K562 (cell line): ENCODE measurements at regions not wholly inside any gene's neighbourhood (a gene's known extent, or its start where the extent isn't known, plus 50 kb on each side); places are given as distances from the start of the nearest gene placed in this dataset.

Experiments
- ATAC-seq: fragments of 200-7000 bp; cut with Tn5 transposase; 3 replicates; pipeline ENCODE4 v1.9.1; 2020; ENCODE audit warnings: moderate library complexity
- BruUV-seq: library from RNA; stranded (reverse); fragments of 400-500 nt; replicated peaks from 2 replicates; lab custom pipeline; 2021; lab: Mats Ljungman, UMichigan
- CTCF ChIA-PET: fragments of 300-600 bp; formaldehyde crosslinking; extraction: SDS; loops from one replicate; lab custom pipeline; 2021; ENCODE audit warnings: low intra/inter-chr PET ratio; lab: Yijun Ruan, JAX
- POLR2A ChIA-PET: fragments of 300-600, 350-650 bp; sonication (Branson Sonifier 250); formaldehyde crosslinking; extraction: SDS; loops from one replicate; lab custom pipeline; 2021; ENCODE audit warnings: antibody characterized with exemption, inconsistent platforms; lab: Yijun Ruan, JAX
- DNase-seq, 4 experiments: peaks; one replicate each; pipeline versions ENCODE4 v3.0.0 to v3.0.0-alpha.2; 2011 to 2018; ENCODE audit warnings: low spot score in 3 of 4, mixed read lengths in 3 of 4; ENCODE audit errors: extremely low read depth in 1 of 4
- FAIRE-seq: peaks from 2 replicates; lab custom pipeline; 2011; peaks lifted over from hg19 to GRCh38; lab: Jason Lieb, UNC
- H2AFZ ChIP-seq: 2 replicates; pipeline ENCODE4 v1.6.0; 2011; ENCODE audit warnings: low read depth, low read length, control low read depth, inconsistent platforms
- H3K27ac ChIP-seq: fragments of 200-600 bp; 3 replicates; pipeline ENCODE4 v1.8.0; 2011; ENCODE audit warnings: low read depth, mild to moderate bottlenecking, control low read depth, inconsistent platforms, low read length, moderate library complexity, mixed read lengths; ENCODE audit errors: extremely low read depth
- H3K27me3 ChIP-seq, 2 experiments: fragments of 300-600 bp in 1 of 2; 2 replicates in 1 of 2; 3 replicates in 1 of 2; pipeline versions ENCODE4 v1.6.0 to v1.8.0; 2011; ENCODE audit warnings: inconsistent platforms in 2 of 2, low read length in 2 of 2, mild to moderate bottlenecking in 1 of 2, mixed read lengths in 1 of 2, moderate library complexity in 1 of 2; ENCODE audit not compliant: control insufficient read depth in 2 of 2, insufficient read depth in 2 of 2
- H3K36me3 ChIP-seq: fragments of 300-600 bp; 3 replicates; pipeline ENCODE4 v1.8.0; 2011; ENCODE audit warnings: mild to moderate bottlenecking, low read length, inconsistent platforms; ENCODE audit not compliant: control insufficient read depth, insufficient read depth
- H3K4me1 ChIP-seq, 2 experiments: fragments of 200-600 bp in 1 of 2; replicated peaks in 1 of 2; 2 replicates in 1 of 2; 3 replicates in 1 of 2; pipeline versions ENCODE4 v1.5.1 to v1.8.0; 2011; ENCODE audit warnings: inconsistent platforms in 2 of 2, low read length in 2 of 2, mild to moderate bottlenecking in 1 of 2, mixed read lengths in 1 of 2, moderate library complexity in 1 of 2; ENCODE audit not compliant: control insufficient read depth in 2 of 2, insufficient read depth in 2 of 2
- H3K4me2 ChIP-seq: 2 replicates; pipeline ENCODE4 v1.6.1; 2011; ENCODE audit warnings: low read length, control low read depth, inconsistent platforms, mixed read lengths; ENCODE audit not compliant: insufficient read depth
- H3K4me3 ChIP-seq: fragments of 200-600 bp; sonication (generic), shearing (Covaris generic); 2 replicates; pipeline ENCODE4 v1.5.1; 2016; ENCODE audit warnings: control low read depth, inconsistent platforms
- H3K79me2 ChIP-seq: fragments of 200-600 bp; 3 replicates; pipeline ENCODE4 v1.8.0; 2011; ENCODE audit warnings: low read length, inconsistent platforms; ENCODE audit not compliant: control insufficient read depth, insufficient read depth
- H3K9ac ChIP-seq, 2 experiments: 2 replicates each; pipeline versions ENCODE4 v1.6.0 to v1.6.1; 2011; ENCODE audit warnings: low read depth in 2 of 2, low read length in 2 of 2, control low read depth in 1 of 2, inconsistent platforms in 1 of 2, mild to moderate bottlenecking in 1 of 2, mixed read lengths in 1 of 2; ENCODE audit not compliant: insufficient read depth in 1 of 2
- H3K9me1 ChIP-seq: one replicate; pipeline ENCODE4 v1.6.0; 2011; ENCODE audit warnings: inconsistent platforms, mild to moderate bottlenecking, low read length, moderate library complexity; ENCODE audit not compliant: control insufficient read depth, insufficient read depth
- H3K9me3 ChIP-seq: replicated peaks from 2 replicates; pipeline ENCODE4 v1.5.1; 2011; ENCODE audit warnings: low read depth, low read length, inconsistent platforms; ENCODE audit not compliant: control insufficient read depth, insufficient read depth
- H4K20me1 ChIP-seq: replicated peaks from 2 replicates; pipeline ENCODE4 v1.6.1; 2011; ENCODE audit warnings: low read length, inconsistent platforms, mixed read lengths; ENCODE audit not compliant: control insufficient read depth, insufficient read depth
- EWSR1 ChIP-seq: fragments of 450-650 bp; IDR thresholded peaks from 2 replicates; pipeline ENCODE4 v1.6.1; 2018; ENCODE audit warnings: borderline replicate concordance, mild to moderate bottlenecking, low read depth, moderate library complexity; ENCODE audit not compliant: partially characterized antibody
- HNRNPH1 ChIP-seq: fragments of 200-400 bp; formaldehyde crosslinking; optimal IDR thresholded peaks from 2 replicates; pipeline ENCODE3; 2017; ENCODE audit warnings: low read depth, mild to moderate bottlenecking, low read length, moderate library complexity
- KAT8 ChIP-seq: fragments of 450-650 bp; IDR thresholded peaks from 2 replicates; pipeline ENCODE4 v1.6.1; 2016; ENCODE audit warnings: low read depth, mild to moderate bottlenecking
- LCOR ChIP-seq: sonication (generic); formaldehyde crosslinking; IDR thresholded peaks from 2 replicates; pipeline ENCODE4 v1.8.0; 2022; ENCODE audit warnings: mild to moderate bottlenecking, missing genetic modification reagents
- PPARD ChIP-seq: fragments of 250-450 bp; sonication (Bioruptor Pico); IDR thresholded peaks from 2 replicates; pipeline ENCODE4 v1.8.0; 2022; ENCODE audit warnings: inconsistent platforms, mild to moderate bottlenecking, moderate library complexity
- PRMT5 ChIP-seq: sonication (generic); formaldehyde crosslinking; IDR thresholded peaks from 2 replicates; pipeline ENCODE4 v1.5.0; 2020; ENCODE audit warnings: missing genetic modification reagents
- PTTG1 ChIP-seq: fragments of 450-650 bp; IDR thresholded peaks from 2 replicates; pipeline ENCODE4 v1.6.1; 2016; ENCODE audit warnings: low read depth, mild to moderate bottlenecking, missing genetic modification characterization, missing compliant biosample characterization
- ZNF436 ChIP-seq: fragments of 250-450, 450-650 bp; sonication (Bioruptor Pico); formaldehyde crosslinking; IDR thresholded peaks from 2 replicates; pipeline ENCODE4 v1.7.0; 2020; ENCODE audit warnings: mild to moderate bottlenecking
- ZNF764 ChIP-seq: fragments of 250-450 bp; sonication (Bioruptor Pico); IDR thresholded peaks from 2 replicates; pipeline ENCODE4 v1.4.0; 2020; ENCODE audit warnings: low read depth, mild to moderate bottlenecking, moderate library complexity
- WGBS: fragments of 100-300 bp; shearing (Covaris generic); methylation state at CpG from one replicate; pipeline ENCODE4 v1.1.6; 2016; ENCODE audit warnings: low coverage, mixed read lengths; ENCODE audit not compliant: insufficient coverage; ENCODE audit errors: missing lambda C conversion rate; 5-methylcytosine and 5-hydroxymethylcytosine counted together
- in situ Hi-C: fragments of 300-500 bp; cut with MboI; formaldehyde crosslinking; loops from 4 replicates; pipeline ENCODE4 v1.15.0; 2018; ENCODE audit warnings: inconsistent platforms, mixed read lengths
- intact Hi-C: fragments of 100-400 bp; cut with micrococcal nuclease; formaldehyde crosslinking; loops from 2 replicates; pipeline ENCODE4 v1.14.2; 2022
- TF ChIP-seq, protein P1 (sequence below): IDR thresholded peaks from 2 replicates; pipeline ENCODE4 v1.6.1; 2014; ENCODE audit warnings: antibody characterized with exemption
- TF ChIP-seq, protein P2 (sequence below): fragments of 250-450 bp; sonication (Bioruptor Pico); IDR thresholded peaks from 2 replicates; pipeline ENCODE4 v1.4.0; 2020; ENCODE audit warnings: mild to moderate bottlenecking, moderate library complexity, borderline replicate concordance
- TF ChIP-seq, protein P3 (sequence below): sonication (generic); formaldehyde crosslinking; IDR thresholded peaks from 2 replicates; pipeline ENCODE4 v1.8.1; 2023; ENCODE audit warnings: mild to moderate bottlenecking, missing genetic modification reagents
- TF ChIP-seq, protein P4 (sequence below): fragments of 250-450 bp; sonication (Bioruptor Pico); IDR thresholded peaks from 2 replicates; pipeline ENCODE4 v1.8.0; 2022; ENCODE audit warnings: inconsistent platforms

DNA sequence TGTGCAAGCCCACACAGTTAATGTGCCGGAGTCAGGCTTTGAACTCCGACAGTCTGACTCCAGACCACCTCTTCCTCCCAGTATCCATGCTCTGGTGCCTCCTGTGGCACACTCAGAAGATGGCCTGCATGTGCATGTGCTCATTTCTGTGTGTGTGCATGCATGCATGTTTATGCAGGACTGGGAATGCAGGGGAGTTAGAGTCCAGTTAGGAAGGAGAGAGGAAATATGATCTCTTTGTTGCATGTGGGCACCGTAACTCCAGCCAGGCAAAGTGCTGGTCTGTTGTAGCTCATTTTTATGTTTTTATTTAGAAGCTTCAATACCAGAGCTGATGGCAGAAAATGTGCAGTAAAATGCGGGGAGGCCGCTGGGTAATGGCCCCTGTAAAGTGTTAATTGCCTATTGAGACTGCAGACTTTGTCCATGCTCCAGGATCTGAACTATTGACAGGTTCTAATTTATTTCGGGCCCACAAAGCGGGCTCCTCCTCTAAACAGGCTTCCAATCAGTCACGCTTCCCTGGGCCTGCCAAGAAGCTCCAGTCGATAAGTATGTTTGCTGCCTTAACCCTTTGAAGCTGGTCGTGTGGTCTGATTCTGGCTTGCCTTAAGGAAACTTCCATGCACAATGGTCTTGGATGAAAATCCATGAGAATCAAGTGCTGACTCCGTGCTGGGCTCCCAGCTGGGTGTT, 248.3 kb downstream of the DHX35 start:
- Histone ChIP-seq H3K4me3 (no peak overlapping the region), H3K9me3 (no peaks in the 10 kb centered on the region), H3K4me1 (no peaks in the 10 kb centered on the region), H3K27ac (no peak overlapping the region), H4K20me1 (no peaks in the 10 kb centered on the region), H3K9me1 (no peaks in the 10 kb centered on the region), H3K27me3 (0 out of 5 replicates have a peak, but pooled peaks cover 0 to 6% of the 10 kb centered on the region in 2 experiments), H3K79me2 (no peaks in the 10 kb centered on the region)
- POLR2A ChIA-PET: no interaction called here
- no TSS peak for BruUV-seq
- no peak for FAIRE-seq
- TF ChIP-seq PRMT5 (CRISPR knock-in tag) (no peak), HNRNPH1 (no peak), ZNF764 (no peak), PPARD (CRISPR knock-in tag) (no peak), EWSR1 (no peak), KAT8 (no peak), ZNF436 (CRISPR knock-in tag) (no peak), PTTG1 (tag) (no peak), LCOR (no peak)
- TF ChIP-seq, protein P1, sequence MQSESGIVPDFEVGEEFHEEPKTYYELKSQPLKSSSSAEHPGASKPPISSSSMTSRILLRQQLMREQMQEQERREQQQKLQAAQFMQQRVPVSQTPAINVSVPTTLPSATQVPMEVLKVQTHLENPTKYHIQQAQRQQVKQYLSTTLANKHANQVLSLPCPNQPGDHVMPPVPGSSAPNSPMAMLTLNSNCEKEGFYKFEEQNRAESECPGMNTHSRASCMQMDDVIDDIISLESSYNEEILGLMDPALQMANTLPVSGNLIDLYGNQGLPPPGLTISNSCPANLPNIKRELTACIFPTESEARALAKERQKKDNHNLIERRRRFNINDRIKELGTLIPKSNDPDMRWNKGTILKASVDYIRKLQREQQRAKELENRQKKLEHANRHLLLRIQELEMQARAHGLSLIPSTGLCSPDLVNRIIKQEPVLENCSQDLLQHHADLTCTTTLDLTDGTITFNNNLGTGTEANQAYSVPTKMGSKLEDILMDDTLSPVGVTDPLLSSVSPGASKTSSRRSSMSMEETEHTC: no peak
- TF ChIP-seq, protein P2, sequence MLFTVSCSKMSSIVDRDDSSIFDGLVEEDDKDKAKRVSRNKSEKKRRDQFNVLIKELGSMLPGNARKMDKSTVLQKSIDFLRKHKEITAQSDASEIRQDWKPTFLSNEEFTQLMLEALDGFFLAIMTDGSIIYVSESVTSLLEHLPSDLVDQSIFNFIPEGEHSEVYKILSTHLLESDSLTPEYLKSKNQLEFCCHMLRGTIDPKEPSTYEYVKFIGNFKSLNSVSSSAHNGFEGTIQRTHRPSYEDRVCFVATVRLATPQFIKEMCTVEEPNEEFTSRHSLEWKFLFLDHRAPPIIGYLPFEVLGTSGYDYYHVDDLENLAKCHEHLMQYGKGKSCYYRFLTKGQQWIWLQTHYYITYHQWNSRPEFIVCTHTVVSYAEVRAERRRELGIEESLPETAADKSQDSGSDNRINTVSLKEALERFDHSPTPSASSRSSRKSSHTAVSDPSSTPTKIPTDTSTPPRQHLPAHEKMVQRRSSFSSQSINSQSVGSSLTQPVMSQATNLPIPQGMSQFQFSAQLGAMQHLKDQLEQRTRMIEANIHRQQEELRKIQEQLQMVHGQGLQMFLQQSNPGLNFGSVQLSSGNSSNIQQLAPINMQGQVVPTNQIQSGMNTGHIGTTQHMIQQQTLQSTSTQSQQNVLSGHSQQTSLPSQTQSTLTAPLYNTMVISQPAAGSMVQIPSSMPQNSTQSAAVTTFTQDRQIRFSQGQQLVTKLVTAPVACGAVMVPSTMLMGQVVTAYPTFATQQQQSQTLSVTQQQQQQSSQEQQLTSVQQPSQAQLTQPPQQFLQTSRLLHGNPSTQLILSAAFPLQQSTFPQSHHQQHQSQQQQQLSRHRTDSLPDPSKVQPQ: no peak
- TF ChIP-seq, protein P3, sequence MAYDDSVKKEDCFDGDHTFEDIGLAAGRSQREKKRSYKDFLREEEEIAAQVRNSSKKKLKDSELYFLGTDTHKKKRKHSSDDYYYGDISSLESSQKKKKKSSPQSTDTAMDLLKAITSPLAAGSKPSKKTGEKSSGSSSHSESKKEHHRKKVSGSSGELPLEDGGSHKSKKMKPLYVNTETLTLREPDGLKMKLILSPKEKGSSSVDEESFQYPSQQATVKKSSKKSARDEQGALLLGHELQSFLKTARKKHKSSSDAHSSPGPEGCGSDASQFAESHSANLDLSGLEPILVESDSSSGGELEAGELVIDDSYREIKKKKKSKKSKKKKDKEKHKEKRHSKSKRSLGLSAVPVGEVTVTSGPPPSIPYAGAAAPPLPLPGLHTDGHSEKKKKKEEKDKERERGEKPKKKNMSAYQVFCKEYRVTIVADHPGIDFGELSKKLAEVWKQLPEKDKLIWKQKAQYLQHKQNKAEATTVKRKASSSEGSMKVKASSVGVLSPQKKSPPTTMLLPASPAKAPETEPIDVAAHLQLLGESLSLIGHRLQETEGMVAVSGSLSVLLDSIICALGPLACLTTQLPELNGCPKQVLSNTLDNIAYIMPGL: no peak
- TF ChIP-seq, protein P4, sequence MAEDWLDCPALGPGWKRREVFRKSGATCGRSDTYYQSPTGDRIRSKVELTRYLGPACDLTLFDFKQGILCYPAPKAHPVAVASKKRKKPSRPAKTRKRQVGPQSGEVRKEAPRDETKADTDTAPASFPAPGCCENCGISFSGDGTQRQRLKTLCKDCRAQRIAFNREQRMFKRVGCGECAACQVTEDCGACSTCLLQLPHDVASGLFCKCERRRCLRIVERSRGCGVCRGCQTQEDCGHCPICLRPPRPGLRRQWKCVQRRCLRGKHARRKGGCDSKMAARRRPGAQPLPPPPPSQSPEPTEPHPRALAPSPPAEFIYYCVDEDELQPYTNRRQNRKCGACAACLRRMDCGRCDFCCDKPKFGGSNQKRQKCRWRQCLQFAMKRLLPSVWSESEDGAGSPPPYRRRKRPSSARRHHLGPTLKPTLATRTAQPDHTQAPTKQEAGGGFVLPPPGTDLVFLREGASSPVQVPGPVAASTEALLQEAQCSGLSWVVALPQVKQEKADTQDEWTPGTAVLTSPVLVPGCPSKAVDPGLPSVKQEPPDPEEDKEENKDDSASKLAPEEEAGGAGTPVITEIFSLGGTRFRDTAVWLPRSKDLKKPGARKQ (CRISPR knock-in tag): no peak
- TF ChIP-seq, all 486 proteins: peak for 0
- no peak overlapping the region for H3K9ac ChIP-seq
- in situ Hi-C loops (no loop called here), intact Hi-C loops (no loop called here)
- 2% methylated on average over 11 of the region's 11 CpGs for WGBS
- DNase-seq: no peak
- CTCF ChIA-PET: no interaction called here
- H3K36me3 ChIP-seq: no peaks in the 10 kb centered on the region
- no peak overlapping the region for H2AFZ ChIP-seq
- no peak for ATAC-seq
- H3K4me2 ChIP-seq: no peak overlapping the region
